ENCODE measurements at regions not wholly inside any gene's neighbourhood (a gene's known extent, or its start where the extent isn't known, plus 50 kb on each side); places are given as distances from the start of the nearest gene placed in this dataset.

DNA sequence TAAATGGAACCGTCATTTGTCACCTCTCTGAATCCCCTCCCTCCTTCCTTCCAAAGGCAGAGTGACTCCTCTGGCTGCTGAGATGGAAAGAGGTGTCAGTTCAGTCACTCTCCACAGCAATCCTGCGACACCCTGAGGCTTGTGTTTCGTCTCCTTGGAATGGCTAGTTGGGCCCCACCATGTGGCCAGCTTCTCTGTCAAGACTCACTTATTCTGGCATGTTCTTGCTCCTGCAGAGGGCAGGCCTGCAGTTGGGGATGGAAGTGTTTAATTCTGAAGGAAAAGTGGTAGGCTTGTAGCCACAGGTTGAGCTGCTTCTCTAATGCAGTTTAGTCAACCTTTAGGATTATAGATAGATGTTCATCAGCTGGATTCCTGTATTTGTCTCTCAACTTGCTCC lies 149.6 kb downstream of the LMO4 start:
- intact Hi-C loops (cut with DNase I, micrococcal nuclease): no loop called here
- ChIA-PET CTCF (no interaction called here), POLR2A (no interaction called here)
- no peaks in the 10 kb centered on the region for H3K27me3 Mint-ChIP-seq
- H3K4me3 Mint-ChIP-seq: no peak overlapping the region
- H3K9me3 Mint-ChIP-seq (ENCODE audit: low read depth): no peaks in the 10 kb centered on the region
- no peaks in the 10 kb centered on the region for H3K4me1 Mint-ChIP-seq
- no peak for ATAC-seq
- no peak for DNase-seq
- H3K36me3 Mint-ChIP-seq (ENCODE audit: low read depth): no peaks in the 10 kb centered on the region
- H3K27ac Mint-ChIP-seq: no peak overlapping the region

DNA sequence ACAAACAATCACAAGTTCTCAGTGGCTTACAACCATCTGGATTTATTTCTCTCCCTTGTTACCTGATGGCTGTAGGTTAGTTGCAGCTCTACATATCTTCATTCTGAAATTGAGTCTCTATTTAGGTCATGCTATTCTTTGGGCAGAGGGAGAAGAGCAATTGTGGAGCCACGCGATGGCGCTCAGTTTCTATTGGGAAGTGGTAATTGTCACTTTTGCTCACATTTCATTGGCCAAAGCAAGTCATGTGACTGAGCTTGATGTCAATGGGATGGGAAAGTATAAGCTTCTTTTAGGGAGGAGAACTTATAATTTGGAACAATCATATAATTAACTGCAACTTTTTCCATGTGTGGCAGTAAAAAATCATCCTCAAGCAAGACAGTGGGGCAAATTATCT lies 166.5 kb downstream of the LMO4 start:
- H3K36me3 Mint-ChIP-seq (ENCODE audit: low read depth): no peaks in the 10 kb centered on the region
- no peak overlapping the region for H3K4me3 Mint-ChIP-seq
- no peak overlapping the region for H3K27ac Mint-ChIP-seq
- ATAC-seq (no peak), DNase-seq (no peak)
- POLR2A ChIA-PET: no interaction called here
- intact Hi-C loops (cut with DNase I, micrococcal nuclease): no loop called here
- H3K9me3 Mint-ChIP-seq (ENCODE audit: low read depth): no peaks in the 10 kb centered on the region
- no peaks in the 10 kb centered on the region for H3K4me1 Mint-ChIP-seq
- H3K27me3 Mint-ChIP-seq: no peaks in the 10 kb centered on the region
- CTCF ChIA-PET: interaction anchor here (1.2 kb wide), 1 partner anchor 10 kb away, joined by 6 read pairs; no protein-coding TSS in a partner anchor

DNA sequence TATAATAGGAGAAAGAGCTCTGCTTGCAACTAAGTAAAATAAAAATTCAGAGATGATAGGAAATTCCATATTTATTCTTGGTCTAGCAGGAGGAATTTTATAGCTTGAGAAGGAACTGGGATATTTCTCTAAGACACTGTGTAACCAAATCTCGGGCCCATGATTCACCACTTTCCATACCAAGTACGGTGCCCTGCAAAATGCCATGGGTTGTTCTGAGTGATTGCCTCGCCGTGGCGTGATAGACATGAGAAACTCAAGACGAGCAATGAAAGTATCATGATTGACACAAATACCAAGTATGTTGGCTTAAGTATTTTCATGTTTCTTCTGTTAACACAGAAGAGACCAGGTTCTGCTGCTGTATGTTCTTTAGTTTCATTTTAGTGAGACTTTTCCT lies 167.2 kb downstream of the LMO4 start:
- no peak for DNase-seq
- H3K9me3 Mint-ChIP-seq (ENCODE audit: low read depth): no peaks in the 10 kb centered on the region
- ChIA-PET POLR2A (no interaction called here), CTCF (interaction anchor here (1.2 kb wide), 2 partner anchors 9 to 11 kb away, joined by 4 to 6 read pairs; no protein-coding TSS in a partner anchor)
- no peak overlapping the region for H3K4me3 Mint-ChIP-seq
- ATAC-seq: no peak
- intact Hi-C loops (cut with DNase I, micrococcal nuclease): no loop called here
- no peaks in the 10 kb centered on the region for H3K27me3 Mint-ChIP-seq
- no peak overlapping the region for H3K27ac Mint-ChIP-seq
- H3K36me3 Mint-ChIP-seq (ENCODE audit: low read depth): no peaks in the 10 kb centered on the region
- no peaks in the 10 kb centered on the region for H3K4me1 Mint-ChIP-seq

DNA sequence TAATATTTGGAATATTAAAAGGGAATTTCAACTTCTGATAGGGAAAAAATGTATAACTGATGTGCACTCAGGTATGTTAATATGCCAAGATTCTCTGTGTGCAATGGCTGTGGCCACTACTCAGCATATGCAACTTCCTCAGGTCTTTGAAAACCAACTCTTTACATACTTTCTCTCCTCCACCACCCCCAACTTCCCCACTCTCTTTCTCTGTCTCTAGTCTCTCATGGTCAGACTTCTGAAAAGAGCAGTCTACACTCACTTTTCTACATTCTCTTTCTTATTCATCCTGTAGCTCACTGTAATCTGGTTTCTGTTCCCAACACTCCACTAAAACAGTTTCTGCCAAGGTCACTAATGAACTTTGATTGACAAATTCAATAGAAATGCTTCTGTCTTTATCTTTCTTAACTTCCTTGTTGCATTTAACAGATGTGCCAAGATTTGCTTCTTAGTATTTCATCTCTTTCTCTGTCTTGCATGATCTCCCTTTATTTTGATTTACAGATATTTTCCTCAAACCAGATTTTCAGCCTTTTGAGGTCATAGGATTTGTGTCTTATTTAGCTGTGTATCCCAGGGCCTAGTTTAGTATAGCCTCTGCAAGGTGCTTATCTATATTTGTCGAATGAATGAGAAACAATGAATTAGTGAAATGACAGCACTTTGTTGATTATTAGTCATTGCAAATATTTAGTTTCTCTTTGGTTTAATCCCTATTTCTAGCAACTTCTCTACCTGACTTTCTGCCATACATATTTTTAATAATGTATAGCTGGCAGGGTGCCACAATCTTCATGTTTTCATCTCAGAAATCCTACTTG lies 168.9 kb downstream of the LMO4 start:
- no peaks in the 10 kb centered on the region for H3K27me3 Mint-ChIP-seq
- H3K36me3 Mint-ChIP-seq (ENCODE audit: low read depth): no peaks in the 10 kb centered on the region
- ChIA-PET CTCF (interaction anchor here (0.6 kb wide), 2 partner anchors 146 to 166 kb away, joined by 3 read pairs; no protein-coding TSS in a partner anchor), POLR2A (no interaction called here)
- intact Hi-C loops (cut with DNase I, micrococcal nuclease): no loop called here
- H3K27ac Mint-ChIP-seq: no peak overlapping the region
- ATAC-seq (no peak), DNase-seq (no peak)
- H3K4me3 Mint-ChIP-seq: no peak overlapping the region
- H3K9me3 Mint-ChIP-seq (ENCODE audit: low read depth): no peaks in the 10 kb centered on the region
- no peaks in the 10 kb centered on the region for H3K4me1 Mint-ChIP-seq

DNA sequence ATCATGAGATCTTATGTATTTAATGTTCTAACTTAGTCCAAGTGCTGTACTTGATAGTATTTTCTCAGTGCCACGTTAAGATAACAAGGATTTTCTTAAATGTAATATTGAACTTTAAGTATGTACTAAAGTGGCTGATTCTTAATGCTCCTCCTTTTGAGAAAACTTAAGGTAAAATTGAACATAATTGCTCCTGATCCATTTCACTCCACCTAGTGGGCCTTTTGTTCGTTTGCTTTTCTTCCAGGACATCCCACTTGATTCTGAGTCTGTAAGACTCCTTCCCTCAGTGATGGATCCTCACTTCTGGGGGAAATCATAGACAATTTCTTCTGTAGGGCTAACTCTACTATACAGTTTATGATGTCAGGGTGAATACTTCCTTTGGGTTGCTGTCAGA lies 173.1 kb downstream of the LMO4 start:
- Mint-ChIP-seq H3K4me1 (peaks cover 3% of the 10 kb centered on the region), H3K27me3 (no peaks in the 10 kb centered on the region), H3K9me3 (ENCODE audit: low read depth) (no peaks in the 10 kb centered on the region), H3K36me3 (ENCODE audit: low read depth) (no peaks in the 10 kb centered on the region), H3K4me3 (no peak overlapping the region), H3K27ac (no peak overlapping the region)
- ATAC-seq (no peak), DNase-seq (no peak)
- intact Hi-C loops (cut with DNase I, micrococcal nuclease): no loop called here
- CTCF ChIA-PET: interaction anchor here (0.6 kb wide), 1 partner anchor 121 kb away, joined by 4 read pairs; no protein-coding TSS in a partner anchor
- POLR2A ChIA-PET: no interaction called here

DNA sequence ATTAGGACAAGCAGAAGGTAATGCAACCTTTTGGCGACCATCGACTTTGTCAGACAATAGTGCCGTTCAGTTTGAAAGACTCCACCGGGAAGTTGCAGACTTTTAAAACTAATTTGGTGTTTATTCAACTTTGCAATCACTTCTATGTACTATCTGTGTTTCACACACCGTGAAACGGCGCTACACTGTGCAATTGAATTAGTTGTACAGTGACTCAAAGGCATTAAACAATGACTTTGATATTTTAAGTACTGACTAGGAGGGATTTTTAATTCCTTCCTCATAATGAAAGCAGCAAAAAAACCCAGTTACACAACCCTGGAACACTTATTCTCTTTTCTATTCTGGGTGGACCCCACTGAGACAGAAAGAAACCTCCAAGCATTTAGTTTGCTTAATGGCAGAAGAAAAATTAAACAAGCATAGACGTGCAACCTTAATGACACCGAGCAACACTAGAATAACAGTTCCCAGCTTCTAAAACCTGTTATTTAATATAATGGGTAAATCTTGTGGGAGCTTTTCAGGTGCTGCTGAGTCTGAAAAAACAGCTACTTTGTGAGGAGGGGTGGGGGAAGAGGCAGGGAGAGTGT lies 176.8 kb downstream of the LMO4 start:
- ATAC-seq: no peak
- no peak overlapping the region for H3K27ac Mint-ChIP-seq
- H3K27me3 Mint-ChIP-seq: no peaks in the 10 kb centered on the region
- peaks cover 3% of the 10 kb centered on the region for H3K4me1 Mint-ChIP-seq
- no peak for DNase-seq
- ChIA-PET CTCF (no interaction called here), POLR2A (no interaction called here)
- H3K36me3 Mint-ChIP-seq (ENCODE audit: low read depth): no peaks in the 10 kb centered on the region
- intact Hi-C loops (cut with DNase I, micrococcal nuclease): no loop called here
- no peak overlapping the region for H3K4me3 Mint-ChIP-seq
- H3K9me3 Mint-ChIP-seq (ENCODE audit: low read depth): no peaks in the 10 kb centered on the region

DNA sequence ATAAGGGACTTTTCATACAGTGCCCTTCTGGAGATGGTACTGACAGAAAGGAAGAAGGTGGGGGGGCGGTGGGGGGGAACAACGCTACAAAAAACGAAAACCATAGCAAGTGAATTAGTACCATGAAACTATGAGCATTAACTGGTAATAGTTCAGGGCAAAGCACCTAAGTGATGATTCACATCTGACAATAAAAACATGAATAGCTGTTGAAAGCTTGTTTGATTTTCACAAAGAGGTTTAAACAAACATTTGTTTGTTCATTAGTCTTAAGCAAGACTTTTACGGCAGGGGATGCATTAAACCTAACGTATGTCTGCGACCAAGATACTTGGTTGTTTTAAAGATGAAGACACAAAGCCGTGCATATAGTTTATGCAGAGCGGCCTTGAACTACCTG lies 177.5 kb downstream of the LMO4 start:
- no peak for ATAC-seq
- H3K4me1 Mint-ChIP-seq: peaks cover 3% of the 10 kb centered on the region
- ChIA-PET CTCF (no interaction called here), POLR2A (no interaction called here)
- H3K36me3 Mint-ChIP-seq (ENCODE audit: low read depth): no peaks in the 10 kb centered on the region
- intact Hi-C loops (cut with DNase I, micrococcal nuclease): no loop called here
- H3K9me3 Mint-ChIP-seq (ENCODE audit: low read depth): no peaks in the 10 kb centered on the region
- DNase-seq: no peak
- no peaks in the 10 kb centered on the region for H3K27me3 Mint-ChIP-seq
- H3K27ac Mint-ChIP-seq: no peak overlapping the region
- no peak overlapping the region for H3K4me3 Mint-ChIP-seq

DNA sequence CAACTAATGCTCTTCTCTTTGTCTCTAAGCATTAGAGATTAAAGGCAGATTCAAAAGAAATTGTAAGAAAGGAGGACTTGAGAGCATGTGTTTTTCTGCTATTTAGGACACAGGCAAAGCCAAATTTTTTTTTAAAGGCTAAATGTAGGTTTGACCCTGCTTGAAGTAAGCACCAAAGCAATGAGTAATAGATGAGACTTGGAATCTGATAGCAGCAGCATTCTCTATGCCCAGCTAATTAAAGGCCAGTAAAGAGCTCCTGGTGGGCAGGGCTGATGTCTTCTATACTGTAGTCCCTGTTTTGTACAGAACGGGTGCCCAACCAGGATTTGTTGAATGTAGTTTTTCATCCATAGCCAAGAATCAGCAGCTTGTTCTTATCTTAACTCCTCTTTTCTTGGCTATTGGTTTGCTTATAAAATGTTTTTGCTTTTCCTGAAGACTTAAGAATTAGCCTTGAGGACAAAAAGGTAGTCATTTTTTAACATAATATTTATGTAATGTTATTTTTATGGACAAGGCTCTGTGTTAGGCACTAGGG lies 179.6 kb downstream of the LMO4 start:
- DNase-seq: no peak
- ChIA-PET CTCF (interaction anchor here (0.7 kb wide), 1 partner anchor 208 kb away, joined by 3 read pairs; no protein-coding TSS in a partner anchor), POLR2A (no interaction called here)
- no peak for ATAC-seq
- Mint-ChIP-seq H3K27me3 (no peaks in the 10 kb centered on the region), H3K36me3 (ENCODE audit: low read depth) (no peaks in the 10 kb centered on the region), H3K4me3 (no peak overlapping the region), H3K27ac (no peak overlapping the region), H3K9me3 (ENCODE audit: low read depth) (no peaks in the 10 kb centered on the region), H3K4me1 (peaks cover 3% of the 10 kb centered on the region)
- intact Hi-C loops (cut with DNase I, micrococcal nuclease): no loop called here

DNA sequence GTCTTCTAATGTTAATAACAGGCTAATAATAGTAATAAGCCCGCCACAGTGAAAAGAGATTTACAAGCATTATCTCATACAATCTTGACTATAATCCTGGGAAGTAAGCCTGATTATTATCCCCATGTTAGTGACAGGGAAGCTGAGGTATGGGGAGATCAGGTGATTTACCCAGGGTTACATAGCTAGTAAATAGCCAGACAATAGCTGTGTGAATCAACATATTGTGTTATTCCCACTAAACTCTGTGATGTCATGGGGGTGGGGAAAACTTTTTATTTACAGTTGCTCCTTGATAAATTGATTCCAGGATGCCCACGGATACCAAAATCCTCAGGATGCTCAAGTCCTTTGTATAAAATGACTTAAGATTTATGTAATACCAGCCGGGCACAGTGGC lies 181.9 kb downstream of the LMO4 start:
- H3K9me3 Mint-ChIP-seq (ENCODE audit: low read depth): no peaks in the 10 kb centered on the region
- ChIA-PET POLR2A (no interaction called here), CTCF (no interaction called here)
- H3K27me3 Mint-ChIP-seq: no peaks in the 10 kb centered on the region
- no peak overlapping the region for H3K4me3 Mint-ChIP-seq
- no peaks in the 10 kb centered on the region for H3K36me3 Mint-ChIP-seq (ENCODE audit: low read depth)
- intact Hi-C loops (cut with DNase I, micrococcal nuclease): no loop called here
- DNase-seq (no peak), ATAC-seq (no peak)
- H3K4me1 Mint-ChIP-seq: peaks cover 3% of the 10 kb centered on the region
- no peak overlapping the region for H3K27ac Mint-ChIP-seq

DNA sequence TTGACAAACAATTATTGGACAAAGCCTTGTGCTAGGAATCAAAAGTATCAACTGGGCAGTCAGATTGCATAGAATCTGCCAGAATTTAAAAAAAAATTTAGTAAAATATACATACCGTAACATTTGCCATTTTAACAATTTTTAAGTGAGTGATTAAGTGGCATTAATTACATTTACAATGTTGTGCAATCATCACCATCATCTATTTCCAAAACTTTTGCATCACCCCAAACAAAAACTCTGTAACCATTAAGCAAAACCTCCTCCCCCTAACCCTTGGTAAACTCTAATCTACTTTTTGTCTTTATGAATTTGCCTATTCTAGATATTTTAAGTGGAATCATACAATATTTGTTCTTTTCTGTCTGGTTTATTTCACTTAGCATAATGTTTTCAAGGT lies 182.8 kb downstream of the LMO4 start:
- DNase-seq (no peak), ATAC-seq (no peak)
- ChIA-PET CTCF (no interaction called here), POLR2A (no interaction called here)
- no peaks in the 10 kb centered on the region for H3K36me3 Mint-ChIP-seq (ENCODE audit: low read depth)
- no peaks in the 10 kb centered on the region for H3K27me3 Mint-ChIP-seq
- peaks cover 2% of the 10 kb centered on the region for H3K4me1 Mint-ChIP-seq
- no peak overlapping the region for H3K27ac Mint-ChIP-seq
- H3K4me3 Mint-ChIP-seq: no peak overlapping the region
- intact Hi-C loops (cut with DNase I, micrococcal nuclease): no loop called here
- H3K9me3 Mint-ChIP-seq (ENCODE audit: low read depth): no peaks in the 10 kb centered on the region

DNA sequence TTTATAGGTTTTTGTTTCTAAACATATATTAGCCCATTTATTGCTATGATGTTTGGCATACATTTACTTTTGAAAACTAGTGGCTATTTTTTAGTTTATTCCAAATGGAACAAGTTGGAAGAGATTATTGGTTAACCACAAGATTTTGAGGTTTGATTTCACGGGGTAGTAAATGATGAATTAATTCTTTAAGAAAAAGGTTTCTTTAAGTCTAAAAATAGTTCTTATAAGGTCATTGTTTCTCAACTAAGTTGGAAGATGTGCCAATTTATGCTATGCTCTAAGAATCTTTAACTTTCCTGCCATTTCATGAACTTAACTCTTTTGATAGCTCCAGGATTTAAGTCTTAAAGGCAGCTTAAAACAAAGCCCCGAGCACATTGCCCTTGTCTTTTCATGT lies 183.8 kb downstream of the LMO4 start:
- Mint-ChIP-seq H3K36me3 (ENCODE audit: low read depth) (no peaks in the 10 kb centered on the region), H3K4me1 (no peaks in the 10 kb centered on the region), H3K27ac (no peak overlapping the region), H3K9me3 (ENCODE audit: low read depth) (no peaks in the 10 kb centered on the region), H3K27me3 (no peaks in the 10 kb centered on the region), H3K4me3 (no peak overlapping the region)
- ChIA-PET CTCF (no interaction called here), POLR2A (no interaction called here)
- ATAC-seq: no peak
- DNase-seq: no peak
- intact Hi-C loops (cut with DNase I, micrococcal nuclease): no loop called here

DNA sequence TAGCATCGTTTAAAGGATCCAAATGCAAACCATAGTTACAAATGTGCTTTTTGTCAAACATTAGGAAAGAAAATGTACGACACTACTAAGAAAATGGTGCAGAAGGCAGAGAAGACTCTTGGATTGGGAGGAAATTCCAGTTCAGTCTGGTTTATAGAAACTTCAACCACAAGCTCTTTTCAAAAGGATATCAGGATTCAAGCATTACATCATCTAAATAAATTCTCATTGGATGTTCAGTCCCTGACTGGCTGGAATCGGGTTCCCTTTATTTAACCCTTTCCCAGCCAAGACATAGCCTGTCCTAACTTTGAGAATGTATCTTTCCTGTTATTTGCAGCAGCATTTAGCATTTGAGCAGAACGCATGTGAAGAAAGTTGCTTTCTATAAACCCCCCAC lies 184.6 kb downstream of the LMO4 start:
- DNase-seq (no peak), ATAC-seq (no peak)
- H3K36me3 Mint-ChIP-seq (ENCODE audit: low read depth): no peaks in the 10 kb centered on the region
- intact Hi-C loops (cut with DNase I, micrococcal nuclease): no loop called here
- ChIA-PET POLR2A (no interaction called here), CTCF (interaction anchor here (0.7 kb wide), 1 partner anchor 406 kb away, joined by 3 read pairs; no protein-coding TSS in a partner anchor)
- no peaks in the 10 kb centered on the region for H3K4me1 Mint-ChIP-seq
- no peak overlapping the region for H3K4me3 Mint-ChIP-seq
- H3K27ac Mint-ChIP-seq: no peak overlapping the region
- H3K9me3 Mint-ChIP-seq (ENCODE audit: low read depth): no peaks in the 10 kb centered on the region
- H3K27me3 Mint-ChIP-seq: peaks cover 2% of the 10 kb centered on the region

Data from activated CD4-positive, alpha-beta T cell treated with anti-CD3 and anti-CD28 coated beads for 36 hours (primary cell).